Upper lobe of right lung (tissue), 1 donor: ENCODE measurements at regions not wholly inside any gene's neighbourhood (a gene's known extent, or its start where the extent isn't known, plus 50 kb on each side); places are given as distances from the start of the nearest gene placed in this dataset.

Experiments used
- ATAC-seq: fragments of 200-7000 bp; cut with Tn5 transposase; one replicate; pipeline ENCODE4 v1.9.1; 2020; ENCODE audit warnings: mild to moderate bottlenecking, moderate library complexity
- DNase-seq: peaks from one replicate; pipeline ENCODE4 v3.0.0-alpha.2; 2020
- H3K27ac ChIP-seq: fragments of 200-600 bp; one replicate; pipeline ENCODE4 v1.8.0; 2022
- H3K27me3 ChIP-seq: fragments of 200-600 bp; one replicate; pipeline ENCODE4 v1.8.0; 2022; ENCODE audit warnings: mild to moderate bottlenecking
- H3K36me3 ChIP-seq: fragments of 200-600 bp; one replicate; pipeline ENCODE4 v1.8.0; 2022
- H3K4me1 ChIP-seq: fragments of 200-600 bp; one replicate; pipeline ENCODE4 v1.8.0; 2022
- H3K4me3 ChIP-seq: fragments of 200-600 bp; one replicate; pipeline ENCODE4 v1.8.0; 2022; ENCODE audit warnings: mild to moderate bottlenecking
- H3K9me3 ChIP-seq: fragments of 200-600 bp; one replicate; pipeline ENCODE4 v1.8.0; 2022
- intact Hi-C: fragments of 100-400 bp; cut with DNase I; formaldehyde crosslinking; loops from one replicate; pipeline ENCODE4 v1.11.0; 2022
- TF ChIP-seq, protein P1 (sequence below): fragments of 200-600 bp; IDR thresholded peaks from one replicate; pipeline ENCODE4 v1.8.0; 2022; ENCODE audit warnings: antibody characterized with exemption
- donor health status: DM: no; HTN: yes; CAD: no; lungs with severe emphysema.

- ATAC-seq (no peak), DNase-seq (no peak)
- TF ChIP-seq, protein P1, sequence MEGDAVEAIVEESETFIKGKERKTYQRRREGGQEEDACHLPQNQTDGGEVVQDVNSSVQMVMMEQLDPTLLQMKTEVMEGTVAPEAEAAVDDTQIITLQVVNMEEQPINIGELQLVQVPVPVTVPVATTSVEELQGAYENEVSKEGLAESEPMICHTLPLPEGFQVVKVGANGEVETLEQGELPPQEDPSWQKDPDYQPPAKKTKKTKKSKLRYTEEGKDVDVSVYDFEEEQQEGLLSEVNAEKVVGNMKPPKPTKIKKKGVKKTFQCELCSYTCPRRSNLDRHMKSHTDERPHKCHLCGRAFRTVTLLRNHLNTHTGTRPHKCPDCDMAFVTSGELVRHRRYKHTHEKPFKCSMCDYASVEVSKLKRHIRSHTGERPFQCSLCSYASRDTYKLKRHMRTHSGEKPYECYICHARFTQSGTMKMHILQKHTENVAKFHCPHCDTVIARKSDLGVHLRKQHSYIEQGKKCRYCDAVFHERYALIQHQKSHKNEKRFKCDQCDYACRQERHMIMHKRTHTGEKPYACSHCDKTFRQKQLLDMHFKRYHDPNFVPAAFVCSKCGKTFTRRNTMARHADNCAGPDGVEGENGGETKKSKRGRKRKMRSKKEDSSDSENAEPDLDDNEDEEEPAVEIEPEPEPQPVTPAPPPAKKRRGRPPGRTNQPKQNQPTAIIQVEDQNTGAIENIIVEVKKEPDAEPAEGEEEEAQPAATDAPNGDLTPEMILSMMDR, result no peak
- Histone ChIP-seq H3K27me3 (peaks cover 3% of the 10 kb centered on the region), H3K36me3 (no peaks in the 10 kb centered on the region), H3K27ac (no peak overlapping the region), H3K9me3 (no peaks in the 10 kb centered on the region), H3K4me1 (no peaks in the 10 kb centered on the region), H3K4me3 (no peak overlapping the region)
- intact Hi-C loops, result no loop called here
Observed at GRCh38 chr20:48382304-48382703, 445.5 kb downstream of the PREX1 start.

GRCh38 chr20:48381353-48382120 lies 446.3 kb downstream of the PREX1 start:
- no peak for ATAC-seq
- DNase-seq, result no peak
- H3K4me1 ChIP-seq, result no peaks in the 10 kb centered on the region
- H3K9me3 ChIP-seq, result no peaks in the 10 kb centered on the region
- no peak overlapping the region for H3K4me3 ChIP-seq
- peaks cover 3% of the 10 kb centered on the region for H3K27me3 ChIP-seq
- intact Hi-C loops, result no loop called here
- TF ChIP-seq, protein P1, result no peak
- no peaks in the 10 kb centered on the region for H3K36me3 ChIP-seq
- H3K27ac ChIP-seq, result no peak overlapping the region

- Histone ChIP-seq H3K4me3 (no peak overlapping the region), H3K27me3 (peaks cover 3% of the 10 kb centered on the region), H3K4me1 (no peaks in the 10 kb centered on the region), H3K27ac (no peak overlapping the region), H3K9me3 (no peaks in the 10 kb centered on the region), H3K36me3 (no peaks in the 10 kb centered on the region)
- intact Hi-C loops, result no loop called here
- TF ChIP-seq, protein P1, result no peak
- ATAC-seq, result no peak
- DNase-seq, result no peak
Observed at GRCh38 chr20:48380661-48381060, 447.1 kb downstream of the PREX1 start.

DNA sequence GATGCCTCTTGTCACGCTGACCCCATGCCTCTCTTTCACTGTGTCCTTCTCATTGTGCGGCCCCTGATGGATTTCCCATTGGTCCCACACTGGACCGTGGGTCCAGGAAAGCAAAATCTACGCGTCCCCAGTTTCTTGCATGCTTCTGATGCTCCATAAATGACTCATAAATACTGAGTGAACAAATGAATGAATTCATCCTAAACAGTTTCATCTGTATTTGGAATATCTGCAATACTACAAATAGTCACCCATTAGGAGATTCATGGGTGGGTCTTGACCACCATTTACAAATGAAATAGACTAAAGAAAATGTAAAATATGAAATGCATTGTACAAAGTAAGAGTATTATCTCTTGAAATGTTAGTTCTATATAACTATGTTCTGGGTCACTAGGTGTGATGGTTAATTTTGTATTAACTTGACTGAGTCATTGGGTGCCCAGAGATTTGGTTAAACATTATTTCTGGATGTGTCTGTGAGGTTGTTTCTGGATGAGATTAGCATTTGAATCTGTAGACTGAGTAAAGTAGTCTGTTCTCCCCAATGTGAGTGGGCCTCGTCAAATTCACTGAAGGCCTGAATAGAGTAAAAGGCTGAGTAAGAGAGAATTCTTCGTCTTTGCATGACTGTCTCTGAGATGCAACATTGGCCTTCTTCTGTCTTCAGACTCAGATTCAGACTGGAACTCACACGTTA lies 448.7 kb downstream of the PREX1 start:
- ATAC-seq (no peak), DNase-seq (no peak)
- Histone ChIP-seq H3K9me3 (no peaks in the 10 kb centered on the region), H3K4me3 (no peak overlapping the region), H3K4me1 (no peaks in the 10 kb centered on the region), H3K27me3 (peaks cover 3% of the 10 kb centered on the region), H3K36me3 (no peaks in the 10 kb centered on the region), H3K27ac (no peak overlapping the region)
- TF ChIP-seq, protein P1, result no peak
- intact Hi-C loops, result no loop called here

- intact Hi-C loops, result no loop called here
- H3K9me3 ChIP-seq, result no peaks in the 10 kb centered on the region
- DNase-seq (no peak), ATAC-seq (no peak)
- H3K4me1 ChIP-seq, result peaks cover 2% of the 10 kb centered on the region
- H3K27me3 ChIP-seq, result no peaks in the 10 kb centered on the region
- TF ChIP-seq, protein P1, result no peak
- no peak overlapping the region for H3K27ac ChIP-seq
- no peaks in the 10 kb centered on the region for H3K36me3 ChIP-seq
- no peak overlapping the region for H3K4me3 ChIP-seq
Observed at GRCh38 chr20:48377940-48378339, 449.9 kb downstream of the PREX1 start.
